ENCODE measurements at regions not wholly inside any gene's neighbourhood (a gene's known extent, or its start where the extent isn't known, plus 50 kb on each side); places are given as distances from the start of the nearest gene placed in this dataset.

DNA sequence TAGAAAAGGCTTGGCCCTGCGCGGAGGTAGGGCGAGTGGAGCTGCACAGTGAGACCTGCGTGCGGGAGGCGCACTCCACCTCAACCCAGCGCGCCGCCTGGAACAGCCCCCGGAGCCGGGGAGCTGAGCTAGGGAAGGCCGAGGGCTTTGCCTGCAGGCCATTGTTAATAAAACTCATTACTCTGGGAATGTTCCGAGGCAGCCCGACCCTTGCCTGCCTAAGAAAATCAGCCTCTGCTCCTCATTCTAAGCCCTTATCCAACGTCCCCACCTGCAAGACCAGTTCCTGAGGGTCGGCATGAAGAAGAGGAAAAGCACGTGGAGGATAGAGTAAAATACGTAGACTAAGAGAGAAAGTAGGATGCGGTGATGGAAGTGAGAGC is 55.3 kb downstream of the C7orf25 start:
- no TSS peak for BruUV-seq (replicated peaks)
- H3K27me3 ChIP-seq (ENCODE audit: control insufficient read depth in 2 of 2, insufficient read depth in 2 of 2, low read length in 2 of 2): peaks cover 5 to 9% of the 10 kb centered on the region in 2 experiments
- H3K27ac ChIP-seq (ENCODE audit: insufficient read depth, low read depth, low read length): no peak overlapping the region
- peak overlapping the region; percentile 17 for H3K9ac ChIP-seq (replicated peaks; ENCODE audit: extremely low read depth, insufficient read depth, low read length)
- dilution Hi-C loops (cut with MboI; ENCODE audit: extremely low pct_ligation_motif_present, low sequenced_read_pairs): no loop called here
- no peaks in the 10 kb centered on the region for H3K9me3 ChIP-seq (replicated peaks; ENCODE audit: control insufficient read depth, insufficient read depth, low read length)
- H3K9me1 ChIP-seq (replicated peaks; ENCODE audit: control insufficient read depth, extremely low read depth, insufficient read depth, low read length): no peaks in the 10 kb centered on the region
- POLR2A ChIA-PET: no interaction called here
- CTCF ChIA-PET: interaction anchor here (1.8 to 3.4 kb wide), 3 partner anchors 13 to 916 kb away, joined by 13 to 18 read pairs (median 13); no protein-coding TSS in a partner anchor
- H4K20me1 ChIP-seq (replicated peaks; ENCODE audit: control insufficient read depth, extremely low read depth, insufficient read depth, low read length): no peaks in the 10 kb centered on the region
- H3K4me1 ChIP-seq (ENCODE audit: control insufficient read depth, extremely low read depth, insufficient read depth, low read length): peaks cover 10% of the 10 kb centered on the region
- FAIRE-seq (no peak), DNase-seq (ENCODE audit: low read depth, low spot score) (no peak)
- intact Hi-C loops (cut with micrococcal nuclease): no loop called here
- H3K4me3 ChIP-seq (replicated peaks in 1 of 3; ENCODE audit: insufficient read depth in 1 of 3, low read depth in 1 of 3, low read length in 3 of 3): peak overlapping the region; percentile 41 to 73 (median 69)
- H3K36me3 ChIP-seq (ENCODE audit: control insufficient read depth in 2 of 2, extremely low read depth in 1 of 2, insufficient read depth in 2 of 2, low read length in 2 of 2): no peaks in the 10 kb centered on the region
- H3K4me2 ChIP-seq (ENCODE audit: insufficient read depth, low read length): peak overlapping the region; percentile 92
- no peak for TF ChIP-seq POLR2A (IDR thresholded peaks at IDR 0.05; ENCODE audit: low read depth, low read length)
- TF ChIP-seq MAX (IDR thresholded peaks at IDR 0.05; ENCODE audit: insufficient read depth, insufficient read length): no peak
- TF ChIP-seq JUN (IDR thresholded peaks at IDR 0.05; ENCODE audit: borderline replicate concordance, insufficient read depth, insufficient read length, low read depth): no peak
- no peak for TF ChIP-seq FOS (IDR thresholded peaks at IDR 0.05; ENCODE audit: borderline replicate concordance, insufficient read depth, low read length)
- TF ChIP-seq GATA2 (IDR thresholded peaks at IDR 0.05; ENCODE audit: insufficient read depth, insufficient read length, low read depth, low read length): no peak
- TF ChIP-seq MYC (IDR thresholded peaks at IDR 0.05; ENCODE audit: low read depth, low read length): no peak
- TF ChIP-seq CTCF (IDR thresholded peaks at IDR 0.05; ENCODE audit: extremely low read depth in 1 of 2, insufficient read depth in 1 of 2, low read depth in 1 of 2, low read length in 2 of 2): no peak
- no peak for TF ChIP-seq POLR2AphosphoS5 (IDR thresholded peaks at IDR 0.05; ENCODE audit: insufficient read depth, low read depth, low read length)
- no peak for TF ChIP-seq EZH2 (IDR thresholded peaks at IDR 0.05; ENCODE audit: borderline replicate concordance, low read depth, low read length, severe bottlenecking)
- H3K79me2 ChIP-seq (ENCODE audit: control insufficient read depth, insufficient read depth, low read length): no peaks in the 10 kb centered on the region
- H2AFZ ChIP-seq (ENCODE audit: low read depth, low read length): peak overlapping the region; percentile 97
